RWPE2 (cell line): ENCODE measurements at regions not wholly inside any gene's neighbourhood (a gene's known extent, or its start where the extent isn't known, plus 50 kb on each side); places are given as distances from the start of the nearest gene placed in this dataset.

Experiments used
- ATAC-seq: fragments of 200-7000 bp; cut with Tn5 transposase; 3 replicates; pipeline ENCODE4 v1.9.1; 2021; ENCODE audit warnings: low read depth
- DNase-seq: peaks from one replicate; pipeline ENCODE4 v3.0.0-alpha.2; 2020; ENCODE audit warnings: low spot score
- H3K27ac ChIP-seq: fragments of 450-650 bp; 2 replicates; pipeline ENCODE4 v1.5.1; 2017; ENCODE audit warnings: mild to moderate bottlenecking; ENCODE audit not compliant: poor library complexity, severe bottlenecking
- H3K27me3 ChIP-seq: fragments of 250-450 bp; sonication (Bioruptor Pico); 2 replicates; pipeline ENCODE4 v1.5.1; 2021; ENCODE audit warnings: mild to moderate bottlenecking, moderate library complexity; ENCODE audit not compliant: insufficient read depth, poor library complexity, severe bottlenecking
- H3K36me3 ChIP-seq: fragments of 250-450 bp; sonication (Bioruptor Pico); 2 replicates; pipeline ENCODE4 v1.5.1; 2020; ENCODE audit warnings: low read depth, mild to moderate bottlenecking, moderate library complexity
- H3K4me1 ChIP-seq: fragments of 250-450 bp; sonication (Bioruptor Pico); 2 replicates; pipeline ENCODE4 v1.5.1; 2021; ENCODE audit warnings: mild to moderate bottlenecking, moderate library complexity; ENCODE audit not compliant: insufficient read depth, poor library complexity, severe bottlenecking
- H3K4me3 ChIP-seq: fragments of 250-450 bp; sonication (Bioruptor Pico); 2 replicates; pipeline ENCODE4 v1.5.1; 2021; ENCODE audit warnings: mild to moderate bottlenecking, moderate library complexity; ENCODE audit not compliant: severe bottlenecking
- H3K9me3 ChIP-seq: fragments of 250-450 bp; sonication (Bioruptor Pico); 2 replicates; pipeline ENCODE4 v1.5.1; 2021; ENCODE audit warnings: mild to moderate bottlenecking, moderate library complexity; ENCODE audit not compliant: severe bottlenecking
- TF ChIP-seq, protein P1 (sequence below): fragments of 450-650 bp; IDR thresholded peaks from one replicate; pipeline ENCODE4 v1.5.1; 2017; ENCODE audit warnings: mild to moderate bottlenecking, moderate library complexity; ENCODE audit not compliant: poor library complexity, severe bottlenecking

GRCh38 chr17:70318051-70318450 lies 148.7 kb downstream of the KCNJ2 start:
- DNase-seq (no peak), ATAC-seq (no peak)
- H3K36me3 ChIP-seq: no peaks in the 10 kb centered on the region
- TF ChIP-seq, protein P1, sequence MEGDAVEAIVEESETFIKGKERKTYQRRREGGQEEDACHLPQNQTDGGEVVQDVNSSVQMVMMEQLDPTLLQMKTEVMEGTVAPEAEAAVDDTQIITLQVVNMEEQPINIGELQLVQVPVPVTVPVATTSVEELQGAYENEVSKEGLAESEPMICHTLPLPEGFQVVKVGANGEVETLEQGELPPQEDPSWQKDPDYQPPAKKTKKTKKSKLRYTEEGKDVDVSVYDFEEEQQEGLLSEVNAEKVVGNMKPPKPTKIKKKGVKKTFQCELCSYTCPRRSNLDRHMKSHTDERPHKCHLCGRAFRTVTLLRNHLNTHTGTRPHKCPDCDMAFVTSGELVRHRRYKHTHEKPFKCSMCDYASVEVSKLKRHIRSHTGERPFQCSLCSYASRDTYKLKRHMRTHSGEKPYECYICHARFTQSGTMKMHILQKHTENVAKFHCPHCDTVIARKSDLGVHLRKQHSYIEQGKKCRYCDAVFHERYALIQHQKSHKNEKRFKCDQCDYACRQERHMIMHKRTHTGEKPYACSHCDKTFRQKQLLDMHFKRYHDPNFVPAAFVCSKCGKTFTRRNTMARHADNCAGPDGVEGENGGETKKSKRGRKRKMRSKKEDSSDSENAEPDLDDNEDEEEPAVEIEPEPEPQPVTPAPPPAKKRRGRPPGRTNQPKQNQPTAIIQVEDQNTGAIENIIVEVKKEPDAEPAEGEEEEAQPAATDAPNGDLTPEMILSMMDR: no peak
- no peaks in the 10 kb centered on the region for H3K9me3 ChIP-seq
- H3K4me1 ChIP-seq: no peaks in the 10 kb centered on the region
- no peak overlapping the region for H3K27ac ChIP-seq
- no peaks in the 10 kb centered on the region for H3K27me3 ChIP-seq
- no peak overlapping the region for H3K4me3 ChIP-seq

DNA sequence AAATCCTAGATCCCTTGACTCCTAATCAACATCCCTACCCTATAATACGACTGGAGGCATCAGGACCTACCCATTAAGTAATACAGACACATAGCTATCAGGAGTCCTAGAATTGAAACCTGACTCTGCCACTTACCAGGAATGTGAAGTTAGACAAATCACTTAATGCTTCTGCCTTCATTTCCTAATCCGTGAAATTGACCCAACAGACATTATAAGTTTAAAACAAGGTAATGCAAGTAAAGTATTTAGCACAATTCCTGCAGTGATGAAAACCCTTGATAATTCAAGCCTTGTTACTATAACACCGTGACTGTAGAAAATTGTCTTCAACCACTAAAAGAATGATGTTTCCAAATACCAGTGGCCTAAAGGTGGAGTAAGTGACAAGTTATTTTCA lies 150.2 kb downstream of the KCNJ2 start:
- Histone ChIP-seq H3K27ac (no peak overlapping the region), H3K9me3 (no peaks in the 10 kb centered on the region), H3K4me3 (no peak overlapping the region), H3K27me3 (no peaks in the 10 kb centered on the region), H3K4me1 (no peaks in the 10 kb centered on the region), H3K36me3 (no peaks in the 10 kb centered on the region)
- TF ChIP-seq, protein P1: no peak
- DNase-seq (no peak), ATAC-seq (no peak)

DNA sequence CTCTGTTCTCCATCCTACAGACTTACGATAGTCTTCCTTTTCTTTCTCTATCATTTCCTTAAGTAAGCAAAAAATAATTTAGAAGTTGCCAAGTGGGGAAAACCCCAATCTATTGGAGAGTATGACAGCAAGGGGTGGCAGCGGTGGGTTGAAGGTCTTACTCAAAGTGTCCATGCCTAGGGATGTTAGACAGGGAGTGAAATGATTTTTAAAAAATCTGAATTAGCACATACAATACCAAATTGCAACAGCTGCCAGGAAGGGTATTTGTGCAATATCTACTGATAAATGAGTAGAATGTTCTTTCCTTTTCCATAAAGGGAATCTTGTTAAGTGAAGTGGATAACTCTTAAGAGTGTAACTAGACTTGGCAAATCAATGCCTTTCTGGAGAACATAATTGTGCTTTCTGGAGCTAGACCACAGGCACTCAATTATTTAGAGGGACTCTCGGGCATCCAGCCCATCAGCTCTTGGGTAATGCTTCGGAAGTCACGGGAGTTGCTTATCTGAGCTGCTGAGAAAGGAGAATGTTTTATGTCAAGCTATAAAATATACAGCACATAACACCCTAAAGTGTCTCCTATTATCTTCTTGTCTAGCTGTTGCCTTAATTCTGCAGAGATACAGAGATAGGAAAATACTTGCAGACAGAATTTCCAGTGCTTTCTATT lies 151.5 kb downstream of the KCNJ2 start:
- DNase-seq (no peak), ATAC-seq (no peak)
- TF ChIP-seq, protein P1: no peak
- Histone ChIP-seq H3K36me3 (no peaks in the 10 kb centered on the region), H3K27me3 (no peaks in the 10 kb centered on the region), H3K27ac (no peak overlapping the region), H3K4me3 (no peak overlapping the region), H3K4me1 (no peaks in the 10 kb centered on the region), H3K9me3 (no peaks in the 10 kb centered on the region)

- no peaks in the 10 kb centered on the region for H3K9me3 ChIP-seq
- no peaks in the 10 kb centered on the region for H3K4me1 ChIP-seq
- no peaks in the 10 kb centered on the region for H3K36me3 ChIP-seq
- ATAC-seq (no peak), DNase-seq (no peak)
- no peak overlapping the region for H3K4me3 ChIP-seq
- no peak overlapping the region for H3K27ac ChIP-seq
- TF ChIP-seq, protein P1: no peak
- no peaks in the 10 kb centered on the region for H3K27me3 ChIP-seq
Measured at GRCh38 chr17:70321352-70321751, 152.0 kb downstream of the KCNJ2 start.

- Histone ChIP-seq H3K4me3 (no peak overlapping the region), H3K36me3 (no peaks in the 10 kb centered on the region), H3K27ac (no peak overlapping the region), H3K4me1 (no peaks in the 10 kb centered on the region), H3K27me3 (no peaks in the 10 kb centered on the region), H3K9me3 (no peaks in the 10 kb centered on the region)
- TF ChIP-seq, protein P1: no peak
- DNase-seq (no peak), ATAC-seq (no peak)
Measured at GRCh38 chr17:70323269-70323668, 153.9 kb downstream of the KCNJ2 start.
